Endothelial cell of umbilical vein (primary cell): ENCODE measurements at regions not wholly inside any gene's neighbourhood (a gene's known extent, or its start where the extent isn't known, plus 50 kb on each side); places are given as distances from the start of the nearest gene placed in this dataset.

Source experiments
- BruUV-seq: library from RNA; stranded (reverse); fragments of 400-500 nt; replicated peaks from 2 replicates; lab custom pipeline; 2021; lab: Mats Ljungman, UMichigan
- CTCF ChIA-PET: fragments of 300-600, 350-600 bp; sonication (Branson Sonifier 250); formaldehyde crosslinking; loops from one replicate; lab custom pipeline; 2021; ENCODE audit warnings: antibody characterized with exemption, inconsistent platforms; lab: Charles Lee
- POLR2A ChIA-PET: fragments of 300-600, 350-600 bp; sonication (Branson Sonifier 250); formaldehyde crosslinking; loops from one replicate; lab custom pipeline; 2021; ENCODE audit warnings: antibody characterized with exemption, inconsistent platforms; lab: Charles Lee
- DNase-seq: peaks from one replicate; pipeline ENCODE4 v3.0.0-alpha.2; 2011; ENCODE audit warnings: low read depth, low spot score
- FAIRE-seq: peaks from 2 replicates; lab custom pipeline; 2011; peaks lifted over from hg19 to GRCh38; lab: Jason Lieb, UNC
- H2AFZ ChIP-seq: 2 replicates; pipeline ENCODE4 v1.6.0; 2012; ENCODE audit warnings: low read depth, low read length, control low read depth, inconsistent platforms
- H3K27ac ChIP-seq: 2 replicates; pipeline ENCODE4 v1.5.1; 2011; ENCODE audit warnings: low read depth, mild to moderate bottlenecking, control low read depth, low read length, moderate library complexity; ENCODE audit not compliant: insufficient read depth
- H3K27me3 ChIP-seq, 2 experiments: 2 replicates each; pipeline versions ENCODE4 v1.6.0 to v1.6.1; 2011; ENCODE audit warnings: low read length in 2 of 2, mixed read lengths in 1 of 2; ENCODE audit not compliant: control insufficient read depth in 2 of 2, insufficient read depth in 2 of 2
- H3K36me3 ChIP-seq, 2 experiments: 2 replicates in 1 of 2; 3 replicates in 1 of 2; pipeline ENCODE4 v1.5.1; 2011; ENCODE audit warnings: low read length in 2 of 2, mild to moderate bottlenecking in 1 of 2, moderate library complexity in 1 of 2; ENCODE audit not compliant: control insufficient read depth in 2 of 2, insufficient read depth in 2 of 2; ENCODE audit errors: extremely low read depth in 1 of 2
- H3K4me1 ChIP-seq: 3 replicates; pipeline ENCODE4 v1.5.1; 2011; ENCODE audit warnings: mild to moderate bottlenecking, low read length; ENCODE audit not compliant: control insufficient read depth, insufficient read depth; ENCODE audit errors: extremely low read depth
- H3K4me2 ChIP-seq: 2 replicates; pipeline ENCODE4 v1.6.1; 2011; ENCODE audit warnings: low read length, control low read depth, mixed read lengths; ENCODE audit not compliant: insufficient read depth
- H3K4me3 ChIP-seq, 3 experiments: fragments of 200-600 bp in 1 of 3; sonication (generic), shearing (Covaris generic) in 1 of 3; replicated peaks in 1 of 3; 2 replicates each; pipeline ENCODE4 v1.5.1; 2011 to 2016; ENCODE audit warnings: control low read depth in 3 of 3, low read length in 3 of 3, mild to moderate bottlenecking in 2 of 3, inconsistent platforms in 1 of 3, low read depth in 1 of 3, moderate library complexity in 1 of 3; ENCODE audit not compliant: insufficient read depth in 1 of 3
- H3K79me2 ChIP-seq: 2 replicates; pipeline ENCODE4 v1.6.0; 2012; ENCODE audit warnings: low read length, inconsistent platforms; ENCODE audit not compliant: control insufficient read depth, insufficient read depth
- H3K9ac ChIP-seq: replicated peaks from 2 replicates; pipeline ENCODE3; 2011; ENCODE audit warnings: low read length, control low read depth; ENCODE audit not compliant: insufficient read depth; ENCODE audit errors: extremely low read depth
- H3K9me1 ChIP-seq: replicated peaks from 3 replicates; pipeline ENCODE4 v1.6.0; 2011; ENCODE audit warnings: mild to moderate bottlenecking, low read length; ENCODE audit not compliant: control insufficient read depth, insufficient read depth; ENCODE audit errors: extremely low read depth
- H3K9me3 ChIP-seq: replicated peaks from 2 replicates; pipeline ENCODE4 v1.5.1; 2012; ENCODE audit warnings: low read length, inconsistent platforms; ENCODE audit not compliant: control insufficient read depth, insufficient read depth
- H4K20me1 ChIP-seq: replicated peaks from 2 replicates; pipeline ENCODE3; 2011; ENCODE audit warnings: mild to moderate bottlenecking, low read length; ENCODE audit not compliant: control insufficient read depth, insufficient read depth; ENCODE audit errors: extremely low read depth
- CTCF ChIP-seq, 2 donors: IDR thresholded peaks; 1 replicate in 1 of 2; 2 replicates in 1 of 2; pipeline ENCODE4 v1.5.1; 2011; ENCODE audit warnings: low read length in 2 of 2, mild to moderate bottlenecking in 2 of 2, moderate library complexity in 2 of 2, control low read depth in 1 of 2, inconsistent platforms in 1 of 2, low read depth in 1 of 2; ENCODE audit not compliant: insufficient read depth in 1 of 2; ENCODE audit errors: extremely low read depth in 1 of 2
- FOS ChIP-seq: IDR thresholded peaks from 2 replicates; pipeline ENCODE4 v1.6.1; 2011; ENCODE audit warnings: mild to moderate bottlenecking, low read length, moderate library complexity, borderline replicate concordance; ENCODE audit not compliant: insufficient read depth
- GATA2 ChIP-seq: IDR thresholded peaks from 2 replicates; pipeline ENCODE4 v1.7.0; 2011; ENCODE audit warnings: low read depth, mild to moderate bottlenecking, moderate library complexity, mixed read lengths, low read length; ENCODE audit not compliant: insufficient read length, insufficient read depth
- MAX ChIP-seq: IDR thresholded peaks from 2 replicates; pipeline ENCODE4 v1.6.1; 2011; ENCODE audit not compliant: insufficient read depth, insufficient read length
- MYC ChIP-seq: IDR thresholded peaks from one replicate; pipeline ENCODE4 v1.6.1; 2011; ENCODE audit warnings: mild to moderate bottlenecking, low read depth, low read length
- POLR2A ChIP-seq: IDR thresholded peaks from 2 replicates; pipeline ENCODE4 v1.6.1; 2012; ENCODE audit warnings: low read depth, mild to moderate bottlenecking, control low read depth, low read length
- POLR2AphosphoS5 ChIP-seq: IDR thresholded peaks from 2 replicates; pipeline ENCODE4 v1.6.1; 2012; ENCODE audit warnings: low read depth, mild to moderate bottlenecking, control low read depth, low read length, moderate library complexity; ENCODE audit not compliant: insufficient read depth
- dilution Hi-C: fragments of 300-500 bp; cut with MboI; formaldehyde crosslinking; loops from one replicate; pipeline ENCODE4 v1.15.0; 2019; ENCODE audit warnings: low sequenced_read_pairs; ENCODE audit not compliant: extremely low pct_ligation_motif_present
- intact Hi-C: fragments of 100-400 bp; cut with micrococcal nuclease; formaldehyde crosslinking; loops from one replicate; pipeline ENCODE4 v1.10.0; 2022

- Histone ChIP-seq H3K36me3 (no peaks in the 10 kb centered on the region), H3K4me1 (no peaks in the 10 kb centered on the region), H3K27me3 (no peaks in the 10 kb centered on the region), H3K4me3 (no peak overlapping the region), H3K9me1 (no peaks in the 10 kb centered on the region), H3K4me2 (no peak overlapping the region), H3K79me2 (no peaks in the 10 kb centered on the region), H2AFZ (no peak overlapping the region), H4K20me1 (no peaks in the 10 kb centered on the region), H3K9me3 (no peaks in the 10 kb centered on the region), H3K27ac (no peak overlapping the region), H3K9ac (no peak overlapping the region)
- POLR2A ChIA-PET: no interaction called here
- dilution Hi-C loops (no loop called here), intact Hi-C loops (no loop called here)
- TF ChIP-seq MAX (no peak), MYC (no peak), POLR2AphosphoS5 (no peak), FOS (no peak), CTCF (IDR thresholded peaks at IDR 0.05; ENCODE audit: extremely low read depth in 1 of 2, insufficient read depth in 1 of 2, low read depth in 1 of 2, low read length in 2 of 2) (no peak), GATA2 (no peak), POLR2A (no peak)
- CTCF ChIA-PET: no interaction called here
- FAIRE-seq (no peak), DNase-seq (no peak)
- BruUV-seq: no TSS peak
Measured at GRCh38 chr12:83613586-83614110, 926.9 kb downstream of the TMTC2 start.
